OCI-LY7 (cell line): ENCODE measurements at regions not wholly inside any gene's neighbourhood (a gene's known extent, or its start where the extent isn't known, plus 50 kb on each side); places are given as distances from the start of the nearest gene placed in this dataset.
"Not testable (repeated sequence)": the region's sequence is repeated elsewhere in the genome, so short reads cannot be mapped to it uniquely, and the experiment has no call there.

Experiments
- CTCF ChIP-seq: fragments of 200-600 bp; sonication (generic); conservative IDR thresholded peaks from 2 replicates; pipeline ENCODE4 v1.5.1; 2014; ENCODE audit warnings: mild to moderate bottlenecking, antibody characterized with exemption, low read length, moderate library complexity, mixed read lengths
- EZH2phosphoT487 ChIP-seq: fragments of 200-600 bp; sonication (generic); IDR thresholded peaks from 2 replicates; pipeline ENCODE4 v1.6.1; 2018; ENCODE audit warnings: low read depth, borderline replicate concordance, mild to moderate bottlenecking, mixed run types, antibody characterized with exemption, low read length, moderate library complexity, mixed read lengths

- not testable (repeated sequence) for TF ChIP-seq CTCF, EZH2phosphoT487
These were observed 139.3 kb upstream of the PLGLB2 start for GRCh38 chr2:87608377-87609166.
